Activated CD4-positive, alpha-beta T cell treated with anti-CD3 and anti-CD28 coated beads for 1 hour (primary cell): ENCODE measurements at regions not wholly inside any gene's neighbourhood (a gene's known extent, or its start where the extent isn't known, plus 50 kb on each side); places are given as distances from the start of the nearest gene placed in this dataset.
A peak's percentile ranks its signal among the peaks of the same experiment; 100 is the strongest.

Experiments
- DNase-seq: peaks from one replicate; pipeline ENCODE4 v3.0.0-alpha.2; 2020

- no peak for DNase-seq
Measured at GRCh38 chr2:191565120-191565519, 112.8 kb upstream of the NABP1 start.

GRCh38 chr2:191565647-191566198, 112.2 kb upstream of the NABP1 start:
- no peak for DNase-seq

- peak; percentile 48 for DNase-seq
Measured at GRCh38 chr2:191566344-191566743, 111.6 kb upstream of the NABP1 start.

GRCh38 chr2:191567206-191567605, 110.7 kb upstream of the NABP1 start:
- no peak for DNase-seq

- no peak for DNase-seq
Measured at GRCh38 chr2:191569025-191569424, 108.9 kb upstream of the NABP1 start.

GRCh38 chr2:191571163-191571769, 106.7 kb upstream of the NABP1 start:
- no peak for DNase-seq

GRCh38 chr2:191572319-191572718, 105.6 kb upstream of the NABP1 start:
- DNase-seq, result no peak

- no peak for DNase-seq
Measured at GRCh38 chr2:191573216-191573615, 104.7 kb upstream of the NABP1 start.

- no peak for DNase-seq
Measured at GRCh38 chr2:191574232-191574631, 103.7 kb upstream of the NABP1 start.

GRCh38 chr2:191577605-191578004, 100.3 kb upstream of the NABP1 start:
- DNase-seq, result no peak

GRCh38 chr2:191578031-191578430, 99.9 kb upstream of the NABP1 start:
- no peak for DNase-seq

GRCh38 chr2:191580581-191580980, 97.4 kb upstream of the NABP1 start:
- no peak for DNase-seq

- DNase-seq, result no peak
Measured at GRCh38 chr2:191581003-191581402, 96.9 kb upstream of the NABP1 start.

GRCh38 chr2:191582355-191582754, 95.6 kb upstream of the NABP1 start:
- DNase-seq, result no peak

- no peak for DNase-seq
Measured at GRCh38 chr2:191591025-191591424, 86.9 kb upstream of the NABP1 start.

GRCh38 chr2:191593622-191594385, 84.1 kb upstream of the NABP1 start:
- no peak for DNase-seq

- DNase-seq, result no peak
Measured at GRCh38 chr2:191597186-191597751, 80.7 kb upstream of the NABP1 start.

- DNase-seq, result no peak
Measured at GRCh38 chr2:191598296-191598695, 79.6 kb upstream of the NABP1 start.

- DNase-seq, result no peak
Measured at GRCh38 chr2:191601060-191601459, 76.9 kb upstream of the NABP1 start.

GRCh38 chr2:191604154-191604553, 73.8 kb upstream of the NABP1 start:
- DNase-seq, result no peak

- DNase-seq, result no peak
Measured at GRCh38 chr2:191607096-191607495, 70.8 kb upstream of the NABP1 start.

GRCh38 chr2:191610756-191611155, 67.2 kb upstream of the NABP1 start:
- DNase-seq, result no peak

GRCh38 chr2:191611614-191612013, 66.3 kb upstream of the NABP1 start:
- no peak for DNase-seq

GRCh38 chr2:191612496-191612895, 65.4 kb upstream of the NABP1 start:
- no peak for DNase-seq
